Neural progenitor cell (in vitro differentiated cells): ENCODE measurements at regions not wholly inside any gene's neighbourhood (a gene's known extent, or its start where the extent isn't known, plus 50 kb on each side); places are given as distances from the start of the nearest gene placed in this dataset.

Experiments
- CTCF ChIP-seq: fragments of 200-600 bp; sonication (generic); IDR thresholded peaks from 2 replicates; pipeline ENCODE4 v1.5.1; 2017; ENCODE audit warnings: antibody characterized with exemption, mild to moderate bottlenecking
- EZH2 ChIP-seq: fragments of 200-600 bp; sonication (generic); IDR thresholded peaks from 2 replicates; pipeline ENCODE4 v1.6.1; 2017; ENCODE audit warnings: antibody characterized with exemption, mild to moderate bottlenecking, moderate library complexity
- EZH2phosphoT487 ChIP-seq: fragments of 200-600 bp; sonication (generic); IDR thresholded peaks from 2 replicates; pipeline ENCODE4 v1.6.1; 2017; ENCODE audit warnings: antibody characterized with exemption

GRCh38 chr1:25113731-25114130 lies 118.6 kb downstream of the SYF2 start:
- no peak for TF ChIP-seq CTCF
- TF ChIP-seq EZH2: no peak
- no peak for TF ChIP-seq EZH2phosphoT487
